Right lobe of liver (tissue), 4 donors: ENCODE measurements at regions not wholly inside any gene's neighbourhood (a gene's known extent, or its start where the extent isn't known, plus 50 kb on each side); places are given as distances from the start of the nearest gene placed in this dataset.
"Not testable (repeated sequence)": the region's sequence is repeated elsewhere in the genome, so short reads cannot be mapped to it uniquely, and the experiment has no call there.

Experiments
- POLR2A ChIP-seq: fragments of 450-650 bp; IDR thresholded peaks from one replicate; pipeline ENCODE4 v1.6.1; 2017; ENCODE audit warnings: antibody characterized with exemption, mild to moderate bottlenecking
- TF ChIP-seq, protein P1 (sequence below), 4 donors: fragments of 200-600 bp in 3 of 4; fragments of 450-650 bp in 1 of 4; IDR thresholded peaks; one replicate each; pipeline versions ENCODE4 v1.5.1 to v1.8.0; 2016 to 2022; ENCODE audit warnings: antibody characterized with exemption in 4 of 4, mild to moderate bottlenecking in 2 of 4
- donor health status: DM: no; HTN: no; CAD: no.
- donor health status: DM: no; HTN: no; CAD: no.
- donor health status: DM: no; HTN: yes; CAD: no.

DNA sequence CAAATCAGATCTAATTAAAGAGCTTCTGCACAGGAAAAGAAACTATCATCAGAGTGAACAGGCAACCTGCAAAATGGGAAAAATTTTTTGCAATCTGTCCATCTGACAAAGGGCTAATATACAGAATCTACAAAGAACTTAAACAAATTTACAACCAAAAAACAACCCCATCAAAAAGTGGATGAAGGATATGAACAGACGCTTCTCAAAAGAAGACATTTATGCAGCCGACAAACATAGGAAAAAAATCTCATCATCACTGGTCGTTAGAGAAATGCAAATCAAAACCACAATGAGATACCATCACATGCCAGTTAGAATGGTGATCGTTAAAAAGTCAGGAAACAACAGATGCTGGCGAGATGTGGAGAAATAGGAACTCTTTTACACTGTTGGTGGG, 169.9 kb upstream of the ZNF608 start:
- TF ChIP-seq, protein P1, sequence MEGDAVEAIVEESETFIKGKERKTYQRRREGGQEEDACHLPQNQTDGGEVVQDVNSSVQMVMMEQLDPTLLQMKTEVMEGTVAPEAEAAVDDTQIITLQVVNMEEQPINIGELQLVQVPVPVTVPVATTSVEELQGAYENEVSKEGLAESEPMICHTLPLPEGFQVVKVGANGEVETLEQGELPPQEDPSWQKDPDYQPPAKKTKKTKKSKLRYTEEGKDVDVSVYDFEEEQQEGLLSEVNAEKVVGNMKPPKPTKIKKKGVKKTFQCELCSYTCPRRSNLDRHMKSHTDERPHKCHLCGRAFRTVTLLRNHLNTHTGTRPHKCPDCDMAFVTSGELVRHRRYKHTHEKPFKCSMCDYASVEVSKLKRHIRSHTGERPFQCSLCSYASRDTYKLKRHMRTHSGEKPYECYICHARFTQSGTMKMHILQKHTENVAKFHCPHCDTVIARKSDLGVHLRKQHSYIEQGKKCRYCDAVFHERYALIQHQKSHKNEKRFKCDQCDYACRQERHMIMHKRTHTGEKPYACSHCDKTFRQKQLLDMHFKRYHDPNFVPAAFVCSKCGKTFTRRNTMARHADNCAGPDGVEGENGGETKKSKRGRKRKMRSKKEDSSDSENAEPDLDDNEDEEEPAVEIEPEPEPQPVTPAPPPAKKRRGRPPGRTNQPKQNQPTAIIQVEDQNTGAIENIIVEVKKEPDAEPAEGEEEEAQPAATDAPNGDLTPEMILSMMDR (IDR thresholded peaks at IDR 0.05) = not testable (repeated sequence)
- not testable (repeated sequence) for TF ChIP-seq POLR2A
